Mucosa of rectum (tissue), 2 donors: ENCODE measurements at regions not wholly inside any gene's neighbourhood (a gene's known extent, or its start where the extent isn't known, plus 50 kb on each side); places are given as distances from the start of the nearest gene placed in this dataset.

Experiments
- H3K27ac ChIP-seq, 2 donors: one replicate each; pipeline ENCODE4 v1.7.0; 2013; ENCODE audit warnings: inconsistent platforms in 2 of 2, low read depth in 2 of 2, low read length in 2 of 2
- H3K27me3 ChIP-seq, 2 donors: one replicate each; pipeline ENCODE4 v1.7.0; 2013; ENCODE audit warnings: low read length in 2 of 2; ENCODE audit not compliant: control insufficient read depth in 2 of 2, insufficient read depth in 2 of 2
- H3K36me3 ChIP-seq, 2 donors: one replicate each; pipeline ENCODE4 v1.7.0; 2013; ENCODE audit warnings: low read length in 2 of 2; ENCODE audit not compliant: control insufficient read depth in 2 of 2, insufficient read depth in 2 of 2
- H3K4me1 ChIP-seq, 2 donors: one replicate each; pipeline ENCODE4 v1.7.0; 2013; ENCODE audit warnings: low read length in 2 of 2, mild to moderate bottlenecking in 1 of 2; ENCODE audit not compliant: control insufficient read depth in 2 of 2, insufficient read depth in 2 of 2
- H3K4me3 ChIP-seq, 2 donors: one replicate each; pipeline ENCODE4 v1.7.0; 2013; ENCODE audit warnings: low read length in 2 of 2
- H3K9ac ChIP-seq, 2 donors: one replicate each; pipeline ENCODE4 v1.7.0; 2013; ENCODE audit warnings: low read length in 2 of 2, low read depth in 1 of 2, mild to moderate bottlenecking in 1 of 2
- H3K9me3 ChIP-seq, 2 donors: one replicate each; pipeline ENCODE4 v1.7.0; 2013; ENCODE audit warnings: low read length in 2 of 2; ENCODE audit not compliant: control insufficient read depth in 2 of 2
- donor health status: healthy.
- donor health status: Normal muscosa, but diverticular disease.

- Histone ChIP-seq H3K9ac (no peak overlapping the region), H3K27ac (no peak overlapping the region), H3K4me3 (no peak overlapping the region), H3K9me3 (no peaks in the 10 kb centered on the region), H3K36me3 (no peaks in the 10 kb centered on the region), H3K27me3 (no peaks in the 10 kb centered on the region), H3K4me1 (peaks cover 0 to 6% of the 10 kb centered on the region in 2 donors)
Observed at GRCh38 chr6:113576310-113576709, 280.8 kb upstream of the MARCKS start.

GRCh38 chr6:113578691-113579090 lies 278.5 kb upstream of the MARCKS start:
- Histone ChIP-seq H3K4me1 (peaks cover 0 to 2% of the 10 kb centered on the region in 2 donors), H3K27me3 (no peaks in the 10 kb centered on the region), H3K9me3 (no peaks in the 10 kb centered on the region), H3K4me3 (no peak overlapping the region), H3K27ac (no peak overlapping the region), H3K9ac (no peak overlapping the region), H3K36me3 (no peaks in the 10 kb centered on the region)

GRCh38 chr6:113584767-113585166 lies 272.4 kb upstream of the MARCKS start:
- Histone ChIP-seq H3K4me3 (no peak overlapping the region), H3K27me3 (no peaks in the 10 kb centered on the region), H3K9ac (no peak overlapping the region), H3K4me1 (no peaks in the 10 kb centered on the region), H3K36me3 (no peaks in the 10 kb centered on the region), H3K9me3 (no peaks in the 10 kb centered on the region), H3K27ac (no peak overlapping the region)

GRCh38 chr6:113585246-113585645 lies 271.9 kb upstream of the MARCKS start:
- Histone ChIP-seq H3K4me3 (no peak overlapping the region), H3K27ac (no peak overlapping the region), H3K9me3 (no peaks in the 10 kb centered on the region), H3K4me1 (no peaks in the 10 kb centered on the region), H3K36me3 (no peaks in the 10 kb centered on the region), H3K27me3 (no peaks in the 10 kb centered on the region), H3K9ac (no peak overlapping the region)

GRCh38 chr6:113586413-113587077 lies 270.6 kb upstream of the MARCKS start:
- Histone ChIP-seq H3K9me3 (no peaks in the 10 kb centered on the region), H3K36me3 (no peaks in the 10 kb centered on the region), H3K4me3 (no peak overlapping the region), H3K27me3 (no peaks in the 10 kb centered on the region), H3K27ac (no peak overlapping the region), H3K4me1 (no peaks in the 10 kb centered on the region), H3K9ac (no peak overlapping the region)

- Histone ChIP-seq H3K9ac (no peak overlapping the region), H3K4me3 (no peak overlapping the region), H3K27ac (no peak overlapping the region), H3K27me3 (no peaks in the 10 kb centered on the region), H3K4me1 (peaks cover 4% of the 10 kb centered on the region in 2 donors), H3K9me3 (no peaks in the 10 kb centered on the region), H3K36me3 (no peaks in the 10 kb centered on the region)
Observed at GRCh38 chr6:113587078-113587699, 270.0 kb upstream of the MARCKS start.

GRCh38 chr6:113588646-113589045 lies 268.5 kb upstream of the MARCKS start:
- no peak overlapping the region for H3K4me3 ChIP-seq
- no peaks in the 10 kb centered on the region for H3K36me3 ChIP-seq
- H3K27me3 ChIP-seq = no peaks in the 10 kb centered on the region
- peaks cover 4 to 9% of the 10 kb centered on the region in 2 donors for H3K4me1 ChIP-seq
- H3K27ac ChIP-seq = no peak overlapping the region
- H3K9ac ChIP-seq = no peak overlapping the region
- no peaks in the 10 kb centered on the region for H3K9me3 ChIP-seq

GRCh38 chr6:113591896-113592827 lies 265.0 kb upstream of the MARCKS start:
- Histone ChIP-seq H3K4me3 (no peak overlapping the region), H3K4me1 (peaks cover 15 to 20% of the 10 kb centered on the region in 2 donors), H3K36me3 (no peaks in the 10 kb centered on the region), H3K9ac (no peak overlapping the region), H3K27ac (no peak overlapping the region), H3K9me3 (no peaks in the 10 kb centered on the region), H3K27me3 (no peaks in the 10 kb centered on the region)

- peaks cover 15 to 21% of the 10 kb centered on the region in 2 donors for H3K4me1 ChIP-seq
- H3K9me3 ChIP-seq = no peaks in the 10 kb centered on the region
- H3K27me3 ChIP-seq = no peaks in the 10 kb centered on the region
- no peak overlapping the region for H3K4me3 ChIP-seq
- H3K27ac ChIP-seq = no peak overlapping the region
- no peaks in the 10 kb centered on the region for H3K36me3 ChIP-seq
- H3K9ac ChIP-seq = no peak overlapping the region
Observed at GRCh38 chr6:113594726-113595125, 262.4 kb upstream of the MARCKS start.

GRCh38 chr6:113595911-113596376 lies 261.2 kb upstream of the MARCKS start:
- Histone ChIP-seq H3K27ac (peak overlapping the region in 1 of 2 donors; percentile 33), H3K9me3 (no peaks in the 10 kb centered on the region), H3K4me1 (peaks cover 15 to 21% of the 10 kb centered on the region in 2 donors), H3K4me3 (no peak overlapping the region), H3K9ac (no peak overlapping the region), H3K27me3 (no peaks in the 10 kb centered on the region), H3K36me3 (no peaks in the 10 kb centered on the region)
